GM19240 (cell line): ENCODE measurements at regions not wholly inside any gene's neighbourhood (a gene's known extent, or its start where the extent isn't known, plus 50 kb on each side); places are given as distances from the start of the nearest gene placed in this dataset.

Experiments
- DNase-seq: peaks from one replicate; pipeline ENCODE4 v3.0.0; 2011; ENCODE audit warnings: low spot score; ENCODE audit not compliant: insufficient read length

GRCh38 chr2:18896125-18896764 lies 306.9 kb upstream of the NT5C1B start:
- DNase-seq = no peak

DNA sequence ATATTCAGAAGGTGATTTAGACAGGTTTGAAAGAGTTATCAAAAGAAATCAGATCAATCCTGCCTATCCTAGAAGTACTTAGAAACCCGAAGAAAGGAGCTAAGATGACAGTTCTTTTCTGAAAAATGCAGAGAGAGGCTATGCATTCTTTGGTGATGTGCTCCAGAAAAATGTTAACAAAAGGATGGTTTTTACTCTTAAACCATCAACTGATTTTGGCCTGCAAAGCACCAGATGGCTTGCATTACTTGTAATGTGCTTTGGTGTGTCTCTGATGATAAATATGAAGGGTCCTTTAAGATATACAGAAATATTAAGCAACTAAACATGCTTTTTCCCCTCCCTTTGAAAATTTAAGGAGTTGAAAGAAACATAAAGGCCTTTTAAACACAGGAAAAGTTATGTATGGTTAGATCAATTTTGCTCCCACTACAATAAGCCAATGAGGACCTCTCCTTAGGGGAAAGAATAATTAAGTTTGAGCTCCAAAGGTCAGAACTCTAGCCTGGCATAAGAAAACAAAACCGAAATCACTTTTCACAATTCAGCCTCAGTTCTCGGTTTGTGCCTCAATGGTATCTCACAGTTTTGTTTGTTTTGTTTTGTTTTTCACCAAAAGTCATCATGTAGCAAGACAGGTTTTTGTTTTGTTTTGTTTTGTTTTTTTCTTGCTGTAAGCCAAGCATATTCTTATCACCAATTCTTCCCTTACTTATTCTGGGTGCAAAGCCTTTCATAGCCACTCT lies 302.4 kb upstream of the NT5C1B start:
- DNase-seq = no peak

DNA sequence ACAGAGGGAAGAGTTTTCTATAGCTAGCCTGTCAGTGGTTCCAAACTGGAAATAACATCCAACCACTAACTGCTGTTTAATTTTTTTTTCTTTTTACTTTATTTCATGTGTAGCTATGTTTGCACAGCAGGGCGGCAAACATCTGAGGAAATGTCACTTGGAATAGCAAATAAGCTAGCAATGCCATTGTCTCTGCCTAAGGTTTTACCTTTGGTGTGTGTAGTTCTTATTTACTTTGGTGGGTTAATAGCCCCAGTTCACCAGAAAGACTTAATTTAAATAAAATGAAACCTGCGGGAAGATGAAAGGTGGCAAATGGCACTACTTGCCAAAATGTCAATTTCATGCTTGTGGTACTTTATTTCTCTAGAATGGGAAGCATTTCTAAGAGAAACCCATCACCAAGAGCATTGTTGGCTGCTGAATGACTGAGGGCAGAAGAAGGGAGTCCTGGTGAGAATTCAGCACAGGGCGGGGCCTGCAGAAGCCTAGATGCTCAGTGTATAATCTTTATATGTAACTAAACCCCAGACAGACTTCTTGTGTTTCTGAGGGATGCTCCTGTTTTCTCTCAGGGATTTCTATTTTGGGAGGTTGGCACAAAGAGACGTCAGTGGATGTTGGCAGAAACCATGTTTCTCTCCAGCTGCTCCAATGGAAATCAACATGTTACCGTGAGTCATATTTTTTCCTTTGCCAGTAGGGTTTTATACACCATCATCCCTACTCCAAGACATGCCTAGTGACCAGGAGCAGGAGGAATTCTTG lies 300.4 kb upstream of the NT5C1B start:
- DNase-seq = no peak

GRCh38 chr2:18885457-18885856 lies 296.1 kb upstream of the NT5C1B start:
- DNase-seq = no peak

DNA sequence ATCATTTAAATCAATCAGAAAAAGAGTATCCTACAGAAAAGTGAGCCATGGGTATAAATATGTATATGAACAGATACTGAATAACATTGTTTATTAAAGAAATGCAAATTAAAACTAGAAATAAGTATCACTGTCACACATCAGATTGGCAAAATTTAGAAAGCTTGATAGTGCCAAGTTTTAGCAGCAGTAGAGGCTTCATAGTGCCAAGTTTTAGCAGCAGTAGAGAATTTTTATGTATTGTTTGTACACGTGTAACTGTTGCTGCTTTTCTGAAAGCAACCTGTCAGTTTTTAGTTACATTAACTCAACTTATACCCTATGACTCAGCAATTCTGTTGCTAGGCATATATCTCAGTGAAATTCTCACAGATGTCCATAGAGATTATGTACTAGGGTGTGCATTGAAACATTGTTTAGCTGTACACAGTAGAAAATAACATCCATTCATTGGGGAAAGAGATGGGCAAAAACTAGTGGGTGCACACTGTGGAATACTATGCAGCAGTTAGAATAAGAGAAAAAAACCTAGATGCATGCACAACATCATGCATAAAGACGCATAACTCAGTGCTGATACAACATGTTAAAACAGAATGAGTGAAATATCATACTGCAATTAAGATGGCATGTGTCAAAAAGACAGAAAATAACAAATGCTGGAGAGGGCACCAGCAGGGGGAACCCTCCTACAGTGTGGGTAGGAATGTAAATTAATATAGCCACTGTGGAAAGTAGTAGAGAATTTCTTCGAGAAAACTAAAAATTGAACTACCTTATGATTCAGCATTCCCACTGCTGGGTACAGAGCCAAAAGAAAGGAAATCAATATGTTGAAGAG lies 294.5 kb upstream of the NT5C1B start:
- no peak for DNase-seq

DNA sequence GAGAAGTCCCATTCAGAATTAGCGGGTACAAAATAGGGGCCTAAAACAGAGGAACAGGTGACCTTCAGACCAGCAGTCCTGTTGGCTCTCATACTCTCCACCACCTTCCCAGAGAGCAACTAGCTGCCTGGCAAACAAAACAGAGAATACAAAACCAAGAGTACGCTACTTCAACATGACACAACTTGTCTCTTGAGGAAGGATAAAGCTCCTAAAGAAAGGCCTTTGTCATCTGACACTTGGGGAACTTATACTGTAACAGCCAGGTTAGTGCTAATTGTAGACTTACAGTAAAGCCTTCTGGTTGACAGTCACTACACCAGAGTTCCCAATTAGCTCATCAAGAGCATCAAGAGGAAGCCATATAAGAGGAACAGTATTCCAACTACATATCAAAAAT lies 282.1 kb upstream of the NT5C1B start:
- DNase-seq = no peak

- no peak for DNase-seq
Measured at GRCh38 chr2:18870307-18870706, 280.9 kb upstream of the NT5C1B start.

DNA sequence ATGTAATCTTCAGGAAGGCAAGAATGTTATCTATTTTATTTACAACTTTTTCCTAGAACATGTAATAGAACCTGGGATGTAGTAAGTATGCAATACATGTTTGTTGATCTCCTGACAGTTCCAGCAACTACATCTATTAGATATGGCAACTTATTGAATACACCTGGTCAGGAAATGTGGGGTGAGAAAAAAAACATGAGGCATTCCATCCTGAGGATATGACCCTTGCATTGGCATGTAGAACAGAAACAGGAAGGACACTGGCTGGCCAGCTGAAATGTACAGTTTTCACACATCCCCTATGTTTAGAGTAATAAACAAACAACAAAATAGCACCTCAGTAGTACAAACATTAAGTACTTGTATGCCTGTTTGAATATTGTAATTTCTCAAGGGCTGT lies 272.6 kb upstream of the NT5C1B start:
- DNase-seq = no peak

GRCh38 chr2:18860179-18860578 lies 270.8 kb upstream of the NT5C1B start:
- DNase-seq = no peak

DNA sequence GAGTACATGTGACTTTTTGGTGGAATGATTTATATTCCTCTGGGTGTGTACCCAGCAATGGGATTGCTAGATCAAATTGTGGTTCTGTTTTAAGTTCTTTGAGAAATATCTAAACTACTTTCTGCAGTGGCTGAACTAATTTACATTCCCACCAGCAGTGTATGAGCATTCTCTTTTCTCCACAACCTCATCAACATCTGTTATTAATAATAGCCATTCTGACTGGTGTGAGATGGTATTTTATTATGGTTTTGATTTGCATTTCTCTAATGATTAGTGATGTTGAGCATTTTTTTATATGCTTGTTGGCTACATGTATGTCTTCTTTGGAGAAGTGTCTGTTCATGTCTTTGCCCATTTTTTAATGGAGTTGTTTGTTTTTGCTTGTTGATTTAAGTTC lies 267.4 kb upstream of the NT5C1B start:
- DNase-seq = no peak

DNA sequence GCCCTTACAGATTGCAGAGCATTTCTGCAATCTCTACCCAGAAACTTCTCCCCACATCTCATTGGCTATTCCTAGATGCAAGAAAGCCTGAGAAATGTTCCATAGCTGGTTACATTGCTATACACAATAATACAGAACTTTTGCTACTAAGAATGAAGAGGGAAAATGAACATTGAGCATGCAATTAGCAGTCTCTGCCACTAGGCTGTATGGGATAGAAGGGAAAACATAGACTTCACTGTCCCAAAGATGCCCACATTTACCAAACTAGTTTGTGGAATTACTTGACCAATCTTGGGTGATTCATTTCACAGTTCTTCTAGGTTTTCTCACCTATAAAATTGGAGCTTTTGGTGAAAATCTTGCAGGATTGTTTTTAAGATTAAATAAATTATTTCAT lies 265.7 kb upstream of the NT5C1B start:
- DNase-seq = no peak

DNA sequence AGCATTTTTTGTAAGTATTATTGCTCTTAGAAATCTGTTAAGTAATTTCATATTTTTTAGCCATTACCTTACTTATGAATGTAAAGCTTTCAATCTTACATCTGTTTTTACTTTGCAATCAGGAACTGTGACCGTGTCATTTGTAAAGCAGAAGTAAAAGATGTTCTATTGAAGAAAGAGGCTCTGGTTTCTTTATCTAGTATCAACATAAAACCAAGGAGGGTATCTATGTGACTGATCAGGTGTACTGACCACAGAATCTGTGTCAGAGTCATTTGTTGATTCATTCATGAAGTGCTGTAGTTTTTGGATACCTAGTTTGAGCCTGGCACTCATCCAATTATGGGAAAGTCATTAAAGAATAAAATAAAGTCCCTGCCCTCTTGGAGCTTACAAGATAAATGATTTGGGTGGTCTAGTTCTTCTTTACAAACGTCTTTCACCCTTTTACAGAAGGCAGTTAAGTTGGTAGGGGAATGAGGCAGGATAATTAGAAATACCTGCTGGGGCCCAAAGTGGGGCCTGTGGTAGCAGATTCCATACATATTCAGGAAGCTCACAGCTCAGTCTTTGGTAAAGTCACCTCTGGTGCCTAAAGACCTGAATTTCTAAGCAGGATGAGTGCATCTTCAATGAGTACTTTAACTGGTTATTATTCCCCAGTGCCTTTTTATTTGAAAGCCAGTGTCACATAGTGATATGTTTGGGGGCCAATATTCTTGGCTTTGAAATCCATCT lies 260.6 kb upstream of the NT5C1B start:
- DNase-seq = no peak

- DNase-seq = no peak
Measured at GRCh38 chr2:18848646-18849045, 259.3 kb upstream of the NT5C1B start.

- DNase-seq = no peak
Measured at GRCh38 chr2:18845854-18846445, 256.6 kb upstream of the NT5C1B start.

DNA sequence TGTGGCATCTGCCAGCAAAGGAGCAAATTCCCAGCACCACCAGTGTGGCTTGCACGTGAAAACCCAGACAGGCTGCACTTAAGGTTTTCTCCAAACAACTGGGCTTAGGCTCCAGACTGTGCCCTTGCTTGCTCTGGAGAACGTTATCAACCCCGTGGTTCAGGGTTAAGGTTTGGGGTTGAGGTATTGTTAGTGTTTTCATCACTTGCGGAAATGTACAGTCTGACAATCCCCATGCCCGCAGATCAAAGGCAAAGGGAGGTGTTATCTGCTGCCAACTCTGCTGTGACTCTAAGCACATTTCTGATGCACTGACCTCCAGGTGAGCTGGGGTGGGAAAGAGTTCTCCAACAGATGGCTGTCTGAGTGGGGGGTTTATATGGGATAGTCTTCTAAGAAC lies 253.5 kb upstream of the NT5C1B start:
- no peak for DNase-seq

DNA sequence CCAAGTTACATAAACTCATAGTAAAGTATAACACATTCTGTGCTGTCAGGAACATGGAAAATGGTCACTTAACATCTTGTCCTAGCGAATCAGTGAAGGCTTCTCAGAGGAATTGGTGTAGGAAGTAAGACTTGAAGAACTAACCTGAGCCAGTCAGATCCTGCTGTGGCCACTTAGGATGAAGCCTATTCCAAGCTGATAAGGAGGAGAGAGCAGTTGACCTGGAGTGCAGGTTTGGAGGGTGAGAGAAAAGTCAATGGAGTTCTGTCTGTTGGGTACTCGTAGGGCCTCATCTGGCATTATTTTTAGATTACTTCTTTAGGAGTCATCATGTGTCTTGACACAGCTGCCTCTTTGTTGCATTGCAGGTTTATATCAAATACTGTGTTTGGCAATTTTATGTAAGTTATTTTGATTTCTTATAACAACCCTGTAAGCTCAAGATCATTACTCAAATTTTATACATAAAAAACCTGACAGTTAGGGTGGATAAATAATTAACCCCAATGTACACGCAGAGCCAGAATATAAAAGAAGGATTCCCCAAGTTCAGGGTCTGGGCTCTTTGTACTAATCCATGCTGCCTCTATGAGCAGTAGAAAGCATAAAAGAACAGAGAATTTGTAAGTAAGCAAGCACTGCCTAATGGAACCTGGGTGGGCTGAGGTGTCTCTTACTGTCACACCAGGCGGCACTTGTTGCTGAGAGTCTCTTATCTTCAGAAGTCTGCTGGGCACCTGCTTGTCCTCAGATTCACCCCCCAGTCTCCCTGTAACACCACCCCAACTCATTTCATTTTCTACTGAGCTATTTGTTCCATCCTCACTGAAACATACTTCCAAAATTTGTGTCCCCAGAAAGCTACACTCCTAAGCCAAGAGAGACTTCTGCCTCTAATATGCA lies 252.1 kb upstream of the NT5C1B start:
- no peak for DNase-seq

DNA sequence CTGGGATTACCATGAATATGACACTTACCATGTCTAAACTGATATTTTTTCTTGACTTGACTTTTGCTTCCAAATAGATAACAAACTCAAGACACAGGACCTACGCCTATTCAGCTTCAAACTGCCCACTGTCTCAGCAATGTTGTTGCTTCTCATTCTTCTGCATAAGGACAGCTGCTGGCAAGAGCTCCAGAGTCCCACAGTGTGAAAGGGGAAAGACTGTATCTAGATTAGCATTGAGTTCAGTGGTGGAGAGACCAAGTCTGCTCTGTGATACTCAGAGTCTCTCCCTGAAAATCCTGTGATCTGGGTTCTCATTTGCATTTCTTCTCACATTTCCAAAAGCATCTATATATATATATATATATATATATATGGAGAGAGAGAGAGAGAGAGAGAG lies 247.9 kb upstream of the NT5C1B start:
- DNase-seq = no peak

- no peak for DNase-seq
Measured at GRCh38 chr2:18836436-18836835, 247.1 kb upstream of the NT5C1B start.

DNA sequence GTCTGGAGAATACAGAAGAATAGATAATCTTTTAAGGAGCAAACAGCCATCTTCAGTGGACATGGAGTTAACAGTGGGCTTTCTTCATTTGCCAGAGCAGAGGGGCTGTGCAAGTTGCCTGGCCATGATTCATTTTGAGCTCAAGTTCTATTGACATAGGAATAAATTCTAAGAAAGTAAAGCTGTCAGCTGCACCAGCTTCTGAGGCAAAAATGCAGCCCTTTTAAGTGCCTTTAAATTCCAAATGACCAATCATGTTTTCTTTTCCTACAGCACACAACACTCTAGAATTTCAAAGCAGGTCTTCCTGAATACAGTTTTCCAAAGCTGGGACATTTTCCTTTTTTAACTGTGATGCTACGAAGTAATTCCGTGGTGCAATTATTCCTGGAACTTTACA lies 246.4 kb upstream of the NT5C1B start:
- DNase-seq = no peak

GRCh38 chr2:18834341-18834740 lies 245.0 kb upstream of the NT5C1B start:
- DNase-seq = no peak
